H9 (cell line): ENCODE measurements at regions not wholly inside any gene's neighbourhood (a gene's known extent, or its start where the extent isn't known, plus 50 kb on each side); places are given as distances from the start of the nearest gene placed in this dataset.

Experiments
- DNase-seq: peaks from one replicate; pipeline ENCODE4 v3.0.0-alpha.2; 2017
- H2AFZ ChIP-seq: one replicate; pipeline ENCODE4 v1.6.1; 2013; ENCODE audit warnings: mild to moderate bottlenecking, low read length, control low read depth, moderate library complexity
- H2AK5ac ChIP-seq: 2 replicates; pipeline ENCODE4 v1.6.1; 2013; ENCODE audit warnings: low read length, control low read depth, mixed read lengths; ENCODE audit not compliant: insufficient read length
- H2BK120ac ChIP-seq: one replicate; pipeline ENCODE4 v1.6.1; 2013; ENCODE audit warnings: low read depth, mild to moderate bottlenecking, low read length, control low read depth, inconsistent platforms; ENCODE audit not compliant: poor library complexity, severe bottlenecking
- H2BK12ac ChIP-seq: 2 replicates; pipeline ENCODE4 v1.6.1; 2013; ENCODE audit warnings: low read length, control low read depth, mixed read lengths, low read depth; ENCODE audit not compliant: insufficient read length
- H2BK15ac ChIP-seq: 2 replicates; pipeline ENCODE4 v1.6.1; 2013; ENCODE audit warnings: low read depth, low read length, control low read depth
- H2BK20ac ChIP-seq: one replicate; pipeline ENCODE4 v1.6.1; 2013; ENCODE audit warnings: low read depth, mild to moderate bottlenecking, low read length, control low read depth, inconsistent platforms; ENCODE audit not compliant: poor library complexity, severe bottlenecking
- H2BK5ac ChIP-seq: 2 replicates; pipeline ENCODE4 v1.6.1; 2013; ENCODE audit warnings: low read length, control low read depth, mixed read lengths; ENCODE audit not compliant: insufficient read length
- H3K14ac ChIP-seq: 2 replicates; pipeline ENCODE4 v1.6.1; 2013; ENCODE audit warnings: low read length, control low read depth; ENCODE audit not compliant: insufficient read depth
- H3K18ac ChIP-seq: 2 replicates; pipeline ENCODE4 v1.6.1; 2013; ENCODE audit warnings: low read depth, mild to moderate bottlenecking, mixed read lengths, low read length, control low read depth; ENCODE audit not compliant: insufficient read length
- H3K23ac ChIP-seq: 2 replicates; pipeline ENCODE4 v1.6.1; 2013; ENCODE audit warnings: low read length, control low read depth, mixed read lengths, low read depth; ENCODE audit not compliant: insufficient read length
- H3K23me2 ChIP-seq: 2 replicates; pipeline ENCODE4 v1.6.1; 2013; ENCODE audit warnings: low read depth, mild to moderate bottlenecking, mixed read lengths, low read length, control low read depth; ENCODE audit not compliant: insufficient read length, poor library complexity, severe bottlenecking
- H3K27ac ChIP-seq: 2 replicates; pipeline ENCODE4 v1.5.1; 2013; ENCODE audit warnings: low read length, control low read depth, mixed read lengths, low read depth; ENCODE audit not compliant: insufficient read length
- H3K27me3 ChIP-seq: 2 replicates; pipeline ENCODE4 v1.6.1; 2013; ENCODE audit warnings: low read length, control low read depth, inconsistent platforms; ENCODE audit not compliant: insufficient read depth
- H3K4ac ChIP-seq: 2 replicates; pipeline ENCODE4 v1.6.1; 2013; ENCODE audit warnings: low read depth, mild to moderate bottlenecking, control low read depth, inconsistent platforms, low read length, moderate library complexity
- H3K4me1 ChIP-seq: 2 replicates; pipeline ENCODE4 v1.6.1; 2013; ENCODE audit warnings: low read length, control low read depth, inconsistent platforms; ENCODE audit not compliant: insufficient read depth
- H3K4me2 ChIP-seq: 2 replicates; pipeline ENCODE4 v1.6.1; 2013; ENCODE audit warnings: low read length, control low read depth, mixed read lengths; ENCODE audit not compliant: insufficient read length, insufficient read depth
- H3K56ac ChIP-seq: 2 replicates; pipeline ENCODE4 v1.6.1; 2013; ENCODE audit warnings: low read depth, mild to moderate bottlenecking, mixed read lengths, low read length, control low read depth; ENCODE audit not compliant: insufficient read length
- H3K79me1 ChIP-seq: 2 replicates; pipeline ENCODE4 v1.6.1; 2013; ENCODE audit warnings: low read depth, mild to moderate bottlenecking, moderate library complexity, low read length, control low read depth, inconsistent platforms; ENCODE audit not compliant: insufficient read depth, poor library complexity, severe bottlenecking
- H3K79me2 ChIP-seq: 2 replicates; pipeline ENCODE4 v1.6.1; 2013; ENCODE audit warnings: low read length, control low read depth, inconsistent platforms; ENCODE audit not compliant: insufficient read depth
- H3K9ac ChIP-seq: 2 replicates; pipeline ENCODE4 v1.6.1; 2013; ENCODE audit warnings: low read length, control low read depth, mixed read lengths; ENCODE audit not compliant: insufficient read length; ENCODE audit errors: extremely low read depth
- H3K9me3 ChIP-seq: one replicate; pipeline ENCODE4 v1.6.1; 2013; ENCODE audit warnings: low read depth, low read length, inconsistent platforms; ENCODE audit not compliant: control insufficient read depth
- H3T11ph ChIP-seq: one replicate; pipeline ENCODE4 v1.6.1; 2013; ENCODE audit warnings: mild to moderate bottlenecking, low read length, control low read depth, inconsistent platforms
- H4K20me1 ChIP-seq: one replicate; pipeline ENCODE4 v1.6.1; 2013; ENCODE audit not compliant: control insufficient read depth, insufficient read length, insufficient read depth
- H4K5ac ChIP-seq: 2 replicates; pipeline ENCODE4 v1.6.1; 2013; ENCODE audit warnings: low read depth, mild to moderate bottlenecking, mixed read lengths, low read length, control low read depth; ENCODE audit not compliant: insufficient read length
- H4K8ac ChIP-seq: replicated peaks from 2 replicates; pipeline ENCODE4 v1.6.1; 2013; ENCODE audit warnings: low read length, control low read depth, mixed read lengths, low read depth; ENCODE audit not compliant: insufficient read length
- H4K91ac ChIP-seq: 2 replicates; pipeline ENCODE4 v1.6.1; 2013; ENCODE audit warnings: low read depth, mild to moderate bottlenecking, moderate library complexity, mixed read lengths, low read length, control low read depth; ENCODE audit not compliant: insufficient read length
- H3K27ac Mint-ChIP-seq, 3 experiments: 2 replicates in 2 of 3; 3 replicates in 1 of 3; pipeline ENCODE4 v1.8.0; 2020 to 2021; ENCODE audit warnings: mixed read lengths in 3 of 3, mild to moderate bottlenecking in 1 of 3, moderate library complexity in 1 of 3
- H3K27me3 Mint-ChIP-seq: 2 replicates; pipeline ENCODE4 v1.8.0; 2021; ENCODE audit warnings: low read depth, mild to moderate bottlenecking, moderate library complexity, mixed read lengths
- H3K36me3 Mint-ChIP-seq, 3 experiments: 2 replicates in 2 of 3; 3 replicates in 1 of 3; pipeline ENCODE4 v1.8.0; 2020 to 2021; ENCODE audit warnings: low read depth in 3 of 3, mixed read lengths in 3 of 3; ENCODE audit not compliant: insufficient read depth in 1 of 3
- H3K4me1 Mint-ChIP-seq, 2 experiments: 2 replicates each; pipeline ENCODE4 v1.8.0; 2020; ENCODE audit warnings: mixed read lengths in 2 of 2
- H3K4me3 Mint-ChIP-seq, 2 experiments: 2 replicates in 1 of 2; 3 replicates in 1 of 2; pipeline ENCODE4 v1.8.0; 2020 to 2021; ENCODE audit warnings: mild to moderate bottlenecking in 2 of 2, mixed read lengths in 2 of 2, moderate library complexity in 1 of 2
- H3K9me3 Mint-ChIP-seq, 2 experiments: 2 replicates in 1 of 2; 3 replicates in 1 of 2; pipeline ENCODE4 v1.8.0; 2020; ENCODE audit warnings: mild to moderate bottlenecking in 2 of 2, mixed read lengths in 2 of 2, moderate library complexity in 1 of 2
- TF ChIP-seq, protein P1 (sequence below): fragments of 200-600 bp; sonication (generic); conservative IDR thresholded peaks from 3 replicates; pipeline ENCODE4 v1.8.0; 2021; ENCODE audit warnings: antibody characterized with exemption, mild to moderate bottlenecking

DNA sequence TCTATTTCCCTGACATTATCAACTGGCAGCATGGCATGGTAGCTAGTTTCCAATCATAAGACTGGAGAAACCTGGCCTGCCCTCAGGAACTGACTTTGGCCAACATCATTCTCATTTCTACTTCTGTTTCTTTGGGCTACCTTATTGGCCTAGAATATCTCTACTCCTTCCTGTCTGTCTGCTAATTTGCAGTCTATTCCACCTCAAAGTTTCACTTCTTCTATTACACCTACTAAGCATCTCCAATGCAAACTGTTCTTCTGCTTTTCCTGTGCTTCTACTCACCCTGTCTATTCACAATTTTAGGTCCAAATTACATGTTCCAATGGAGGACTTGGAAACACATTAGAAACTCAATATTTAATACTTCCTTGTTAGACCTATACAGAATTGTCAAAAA, 65.6 kb downstream of the ZNF503 start:
- Histone ChIP-seq H4K5ac (no peak overlapping the region), H2AFZ (no peak overlapping the region), H3K9ac (no peak overlapping the region), H2BK15ac (no peak overlapping the region), H2BK20ac (no peak overlapping the region), H2AK5ac (no peak overlapping the region), H3K56ac (no peak overlapping the region), H3T11ph (no peak overlapping the region), H3K79me2 (no peaks in the 10 kb centered on the region), H3K4me2 (no peak overlapping the region), H3K23ac (no peak overlapping the region), H4K8ac (no peak overlapping the region), H4K20me1 (no peaks in the 10 kb centered on the region), H3K18ac (no peak overlapping the region), H3K27ac (no peak overlapping the region), H3K4me1 (no peaks in the 10 kb centered on the region), H3K27me3 (no peaks in the 10 kb centered on the region), H3K4ac (no peak overlapping the region), H2BK5ac (no peak overlapping the region), H3K79me1 (no peaks in the 10 kb centered on the region), H2BK12ac (no peak overlapping the region), H3K9me3 (no peaks in the 10 kb centered on the region), H3K23me2 (no peaks in the 10 kb centered on the region), H3K14ac (no peak overlapping the region), H4K91ac (no peak overlapping the region), H2BK120ac (no peak overlapping the region)
- Mint-ChIP-seq H3K27me3 (peaks cover 16% of the 10 kb centered on the region), H3K36me3 (peaks cover 2 to 13% (median 3%) of the 10 kb centered on the region in 3 experiments; a peak in 4 of 7 replicates), H3K4me1 (no peaks in the 10 kb centered on the region), H3K9me3 (peaks cover 16 to 25% of the 10 kb centered on the region in 2 experiments), H3K27ac (no peak overlapping the region), H3K4me3 (no peak overlapping the region)
- TF ChIP-seq, protein P1, sequence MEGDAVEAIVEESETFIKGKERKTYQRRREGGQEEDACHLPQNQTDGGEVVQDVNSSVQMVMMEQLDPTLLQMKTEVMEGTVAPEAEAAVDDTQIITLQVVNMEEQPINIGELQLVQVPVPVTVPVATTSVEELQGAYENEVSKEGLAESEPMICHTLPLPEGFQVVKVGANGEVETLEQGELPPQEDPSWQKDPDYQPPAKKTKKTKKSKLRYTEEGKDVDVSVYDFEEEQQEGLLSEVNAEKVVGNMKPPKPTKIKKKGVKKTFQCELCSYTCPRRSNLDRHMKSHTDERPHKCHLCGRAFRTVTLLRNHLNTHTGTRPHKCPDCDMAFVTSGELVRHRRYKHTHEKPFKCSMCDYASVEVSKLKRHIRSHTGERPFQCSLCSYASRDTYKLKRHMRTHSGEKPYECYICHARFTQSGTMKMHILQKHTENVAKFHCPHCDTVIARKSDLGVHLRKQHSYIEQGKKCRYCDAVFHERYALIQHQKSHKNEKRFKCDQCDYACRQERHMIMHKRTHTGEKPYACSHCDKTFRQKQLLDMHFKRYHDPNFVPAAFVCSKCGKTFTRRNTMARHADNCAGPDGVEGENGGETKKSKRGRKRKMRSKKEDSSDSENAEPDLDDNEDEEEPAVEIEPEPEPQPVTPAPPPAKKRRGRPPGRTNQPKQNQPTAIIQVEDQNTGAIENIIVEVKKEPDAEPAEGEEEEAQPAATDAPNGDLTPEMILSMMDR: no peak
- DNase-seq: no peak
